SK-N-SH treated with all-trans-retinoic acid at 6 μM for 48 hours (cell line): ENCODE measurements at regions not wholly inside any gene's neighbourhood (a gene's known extent, or its start where the extent isn't known, plus 50 kb on each side); places are given as distances from the start of the nearest gene placed in this dataset.

Experiments
- ARNTL ChIP-seq: fragments of 450-650 bp; formaldehyde crosslinking; IDR thresholded peaks from 2 replicates; pipeline ENCODE4 v1.5.0; 2020; ENCODE audit warnings: low read depth, mild to moderate bottlenecking, moderate library complexity, borderline replicate concordance
- ISL1 ChIP-seq: fragments of 250-450 bp; sonication (Bioruptor Pico); IDR thresholded peaks from 2 replicates; pipeline ENCODE4 v2.1.2; 2022; ENCODE audit warnings: mild to moderate bottlenecking, moderate library complexity
- PPARA ChIP-seq: fragments of 250-450 bp; sonication (Bioruptor Pico); IDR thresholded peaks from 2 replicates; pipeline ENCODE4 v1.5.0; 2020; ENCODE audit warnings: mild to moderate bottlenecking, borderline replicate concordance
- RARB ChIP-seq: fragments of 250-450 bp; sonication (Bioruptor Pico); IDR thresholded peaks from 2 replicates; pipeline ENCODE4 v1.8.0; 2021; ENCODE audit warnings: mild to moderate bottlenecking, moderate library complexity
- SNAI2 ChIP-seq: fragments of 250-450 bp; sonication (Bioruptor Pico); IDR thresholded peaks from 2 replicates; pipeline ENCODE4 v1.5.0; 2020; ENCODE audit warnings: mild to moderate bottlenecking, moderate library complexity
- TCF4 ChIP-seq: fragments of 250-450 bp; sonication (Bioruptor Pico); IDR thresholded peaks from 2 replicates; pipeline ENCODE4 v1.8.0; 2021; ENCODE audit warnings: mild to moderate bottlenecking, moderate library complexity, borderline replicate concordance
- TOX ChIP-seq: fragments of 250-450 bp; sonication (Bioruptor Pico); IDR thresholded peaks from 2 replicates; pipeline ENCODE4 v1.8.0; 2021; ENCODE audit warnings: mild to moderate bottlenecking, moderate library complexity, borderline replicate concordance
- ZFP3 ChIP-seq: fragments of 250-450 bp; sonication (Bioruptor Pico); IDR thresholded peaks from 2 replicates; pipeline ENCODE4 v1.5.0; 2020; ENCODE audit warnings: mild to moderate bottlenecking, moderate library complexity
- ZFP30 ChIP-seq: fragments of 450-650 bp; formaldehyde crosslinking; IDR thresholded peaks from 2 replicates; pipeline ENCODE4 v1.5.0; 2022; ENCODE audit warnings: mild to moderate bottlenecking, moderate library complexity
- TF ChIP-seq, protein P1 (sequence below): fragments of 250-450 bp; sonication (Bioruptor Pico); IDR thresholded peaks from 2 replicates; pipeline ENCODE4 v1.5.1; 2020; ENCODE audit warnings: low read depth, mild to moderate bottlenecking, moderate library complexity
- TF ChIP-seq, protein P2 (sequence below): fragments of 250-450 bp; sonication (Bioruptor Pico); IDR thresholded peaks from 2 replicates; pipeline ENCODE4 v1.8.0; 2020; ENCODE audit warnings: mild to moderate bottlenecking, moderate library complexity, borderline replicate concordance

DNA sequence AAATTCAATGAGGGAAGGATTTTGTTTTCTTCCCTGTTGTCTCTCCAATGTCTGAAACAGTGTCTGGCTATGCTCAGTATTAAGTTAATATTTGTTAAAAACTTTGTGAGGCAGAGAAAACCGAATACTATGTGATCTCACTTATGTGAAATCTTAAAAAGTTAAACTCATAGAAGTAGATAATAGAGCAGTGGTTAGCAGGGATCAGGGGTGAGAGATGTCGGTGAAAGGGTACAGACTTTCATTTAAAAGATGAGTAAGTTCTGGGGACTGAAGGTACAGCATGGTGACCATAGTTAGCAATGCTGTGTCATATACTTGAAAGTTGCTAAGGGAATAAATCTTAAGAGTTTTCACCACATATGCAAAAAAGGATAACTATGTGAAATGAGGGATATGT lies 244.6 kb downstream of the AASDHPPT start:
- TF ChIP-seq ISL1 (CRISPR knock-in tag) (no peak), TCF4 (CRISPR knock-in tag) (no peak), ZFP30 (no peak), ZFP3 (CRISPR knock-in tag) (no peak), RARB (CRISPR knock-in tag) (no peak), ARNTL (no peak), SNAI2 (no peak), TOX (CRISPR knock-in tag) (no peak), PPARA (CRISPR knock-in tag) (no peak)
- TF ChIP-seq, protein P1, sequence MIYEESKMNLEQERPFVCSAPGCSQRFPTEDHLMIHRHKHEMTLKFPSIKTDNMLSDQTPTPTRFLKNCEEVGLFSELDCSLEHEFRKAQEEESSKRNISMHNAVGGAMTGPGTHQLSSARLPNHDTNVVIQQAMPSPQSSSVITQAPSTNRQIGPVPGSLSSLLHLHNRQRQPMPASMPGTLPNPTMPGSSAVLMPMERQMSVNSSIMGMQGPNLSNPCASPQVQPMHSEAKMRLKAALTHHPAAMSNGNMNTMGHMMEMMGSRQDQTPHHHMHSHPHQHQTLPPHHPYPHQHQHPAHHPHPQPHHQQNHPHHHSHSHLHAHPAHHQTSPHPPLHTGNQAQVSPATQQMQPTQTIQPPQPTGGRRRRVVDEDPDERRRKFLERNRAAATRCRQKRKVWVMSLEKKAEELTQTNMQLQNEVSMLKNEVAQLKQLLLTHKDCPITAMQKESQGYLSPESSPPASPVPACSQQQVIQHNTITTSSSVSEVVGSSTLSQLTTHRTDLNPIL (CRISPR knock-in tag), result no peak
- TF ChIP-seq, protein P2, sequence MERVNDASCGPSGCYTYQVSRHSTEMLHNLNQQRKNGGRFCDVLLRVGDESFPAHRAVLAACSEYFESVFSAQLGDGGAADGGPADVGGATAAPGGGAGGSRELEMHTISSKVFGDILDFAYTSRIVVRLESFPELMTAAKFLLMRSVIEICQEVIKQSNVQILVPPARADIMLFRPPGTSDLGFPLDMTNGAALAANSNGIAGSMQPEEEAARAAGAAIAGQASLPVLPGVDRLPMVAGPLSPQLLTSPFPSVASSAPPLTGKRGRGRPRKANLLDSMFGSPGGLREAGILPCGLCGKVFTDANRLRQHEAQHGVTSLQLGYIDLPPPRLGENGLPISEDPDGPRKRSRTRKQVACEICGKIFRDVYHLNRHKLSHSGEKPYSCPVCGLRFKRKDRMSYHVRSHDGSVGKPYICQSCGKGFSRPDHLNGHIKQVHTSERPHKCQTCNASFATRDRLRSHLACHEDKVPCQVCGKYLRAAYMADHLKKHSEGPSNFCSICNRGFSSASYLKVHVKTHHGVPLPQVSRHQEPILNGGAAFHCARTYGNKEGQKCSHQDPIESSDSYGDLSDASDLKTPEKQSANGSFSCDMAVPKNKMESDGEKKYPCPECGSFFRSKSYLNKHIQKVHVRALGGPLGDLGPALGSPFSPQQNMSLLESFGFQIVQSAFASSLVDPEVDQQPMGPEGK (CRISPR knock-in tag), result no peak
